Transverse colon (tissue), 4 donors: ENCODE measurements at regions not wholly inside any gene's neighbourhood (a gene's known extent, or its start where the extent isn't known, plus 50 kb on each side); places are given as distances from the start of the nearest gene placed in this dataset.

ENCODE experiments used
- DNase-seq: peaks from one replicate; pipeline ENCODE4 v3.0.0-alpha.2; 2019
- H3K27ac ChIP-seq, 4 donors: fragments of 200-600 bp; sonication (generic); 2 replicates each; pipeline ENCODE4 v1.5.1; 2016 to 2018; ENCODE audit warnings: inconsistent platforms in 4 of 4
- H3K27me3 ChIP-seq: fragments of 200-600 bp; sonication (generic); 2 replicates; pipeline ENCODE4 v1.5.1; 2017; ENCODE audit warnings: inconsistent platforms
- H3K36me3 ChIP-seq, 4 donors: fragments of 200-600 bp; sonication (generic); 2 replicates each; pipeline ENCODE4 v1.5.1; 2017 to 2019; ENCODE audit warnings: inconsistent platforms in 4 of 4
- H3K4me1 ChIP-seq, 4 donors: fragments of 200-600 bp; sonication (generic); 2 replicates each; pipeline ENCODE4 v1.5.1; 2017 to 2020; ENCODE audit warnings: inconsistent platforms in 4 of 4
- H3K4me3 ChIP-seq, 4 donors: fragments of 200-600 bp; sonication (generic); 1 replicate in 1 of 4; 2 replicates in 3 of 4; pipeline versions ENCODE4 v1.5.1 to v1.6.1; 2017 to 2019; ENCODE audit warnings: inconsistent platforms in 4 of 4
- H3K9me3 ChIP-seq, 2 donors: fragments of 200-600 bp; sonication (generic); 2 replicates each; pipeline ENCODE4 v1.5.1; 2017 to 2019; ENCODE audit warnings: inconsistent platforms in 2 of 2
- EP300 ChIP-seq: sonication (generic); formaldehyde crosslinking; IDR thresholded peaks from one replicate; pipeline ENCODE4 v1.6.1; 2017; ENCODE audit warnings: antibody characterized with exemption, low read depth
- POLR2A ChIP-seq: fragments of 450-650 bp; IDR thresholded peaks from one replicate; pipeline ENCODE4 v1.6.1; 2016; ENCODE audit warnings: antibody characterized with exemption, mild to moderate bottlenecking, moderate library complexity
- POLR2AphosphoS5 ChIP-seq, 3 donors: sonication (generic); formaldehyde crosslinking; IDR thresholded peaks; one replicate each; pipeline ENCODE4 v1.6.1; 2016; ENCODE audit warnings: antibody characterized with exemption in 3 of 3
- WGBS, 2 donors: methylation state at CpG; one replicate each; pipeline ENCODE4 v1.1.5; 2018; ENCODE audit warnings: low coverage in 1 of 2; 5-methylcytosine and 5-hydroxymethylcytosine counted together
- in situ Hi-C, 4 donors: fragments of 200-750 bp; cut with MboI; loops; one replicate each; pipeline versions ENCODE4 v1.15.0 to v1.15.1; 2017; ENCODE audit warnings: low sequenced_read_pairs in 3 of 4, low pct_ligation_motif_present in 1 of 4, low pct_unique_long_range_greater_than_20kb in 1 of 4
- intact Hi-C: fragments of 100-400 bp; cut with DNase I; formaldehyde crosslinking; loops from one replicate; pipeline ENCODE4 v1.15.1; 2023; ENCODE audit warnings: low total_unique reads
- TF ChIP-seq, protein P1 (sequence below), 5 experiments: fragments of 200-600 bp in 3 of 5; fragments of 450-650 bp in 2 of 5; sonication (generic) in 3 of 5; IDR thresholded peaks; 1 replicate in 2 of 5; 2 replicates in 3 of 5; pipeline ENCODE4 v1.5.1; 2016 to 2017; ENCODE audit warnings: antibody characterized with exemption in 5 of 5, inconsistent platforms in 3 of 5, mild to moderate bottlenecking in 2 of 5, moderate library complexity in 1 of 5

DNA sequence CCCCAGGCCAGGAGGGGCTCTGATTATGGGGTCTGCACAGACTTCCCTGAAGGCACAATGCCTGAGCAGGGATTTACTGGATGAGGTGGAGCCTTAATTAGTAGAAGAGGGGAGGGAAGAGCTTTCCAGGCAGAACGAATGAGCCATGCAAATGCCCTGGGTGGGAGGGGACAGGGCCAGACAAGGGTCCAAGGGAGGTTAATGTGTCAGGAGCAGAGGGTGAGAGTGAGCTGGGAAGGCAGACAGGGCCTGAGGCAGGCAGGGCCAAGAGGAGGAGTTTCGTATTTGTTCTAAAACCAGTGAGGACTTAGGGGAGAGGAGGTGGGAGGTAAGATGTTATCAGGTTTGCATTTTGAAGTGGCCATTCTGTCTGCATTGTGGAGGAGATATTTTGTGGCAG lies 65.3 kb downstream of the NPY start:
- 57 to 63% methylated on average over 2 of the region's 2 CpGs for WGBS, 2 donors
- Histone ChIP-seq H3K36me3 (no peaks in the 10 kb centered on the region), H3K9me3 (no peaks in the 10 kb centered on the region), H3K27me3 (no peaks in the 10 kb centered on the region), H3K4me1 (no peaks in the 10 kb centered on the region), H3K27ac (no peak overlapping the region), H3K4me3 (no peak overlapping the region)
- DNase-seq = no peak
- no peak for TF ChIP-seq EP300
- no peak for TF ChIP-seq POLR2AphosphoS5 (IDR thresholded peaks at IDR 0.05)
- no peak for TF ChIP-seq POLR2A
- TF ChIP-seq, protein P1, sequence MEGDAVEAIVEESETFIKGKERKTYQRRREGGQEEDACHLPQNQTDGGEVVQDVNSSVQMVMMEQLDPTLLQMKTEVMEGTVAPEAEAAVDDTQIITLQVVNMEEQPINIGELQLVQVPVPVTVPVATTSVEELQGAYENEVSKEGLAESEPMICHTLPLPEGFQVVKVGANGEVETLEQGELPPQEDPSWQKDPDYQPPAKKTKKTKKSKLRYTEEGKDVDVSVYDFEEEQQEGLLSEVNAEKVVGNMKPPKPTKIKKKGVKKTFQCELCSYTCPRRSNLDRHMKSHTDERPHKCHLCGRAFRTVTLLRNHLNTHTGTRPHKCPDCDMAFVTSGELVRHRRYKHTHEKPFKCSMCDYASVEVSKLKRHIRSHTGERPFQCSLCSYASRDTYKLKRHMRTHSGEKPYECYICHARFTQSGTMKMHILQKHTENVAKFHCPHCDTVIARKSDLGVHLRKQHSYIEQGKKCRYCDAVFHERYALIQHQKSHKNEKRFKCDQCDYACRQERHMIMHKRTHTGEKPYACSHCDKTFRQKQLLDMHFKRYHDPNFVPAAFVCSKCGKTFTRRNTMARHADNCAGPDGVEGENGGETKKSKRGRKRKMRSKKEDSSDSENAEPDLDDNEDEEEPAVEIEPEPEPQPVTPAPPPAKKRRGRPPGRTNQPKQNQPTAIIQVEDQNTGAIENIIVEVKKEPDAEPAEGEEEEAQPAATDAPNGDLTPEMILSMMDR (IDR thresholded peaks at IDR 0.05) = no peak
- intact Hi-C loops = no loop called here
- in situ Hi-C loops = no loop called here

DNA sequence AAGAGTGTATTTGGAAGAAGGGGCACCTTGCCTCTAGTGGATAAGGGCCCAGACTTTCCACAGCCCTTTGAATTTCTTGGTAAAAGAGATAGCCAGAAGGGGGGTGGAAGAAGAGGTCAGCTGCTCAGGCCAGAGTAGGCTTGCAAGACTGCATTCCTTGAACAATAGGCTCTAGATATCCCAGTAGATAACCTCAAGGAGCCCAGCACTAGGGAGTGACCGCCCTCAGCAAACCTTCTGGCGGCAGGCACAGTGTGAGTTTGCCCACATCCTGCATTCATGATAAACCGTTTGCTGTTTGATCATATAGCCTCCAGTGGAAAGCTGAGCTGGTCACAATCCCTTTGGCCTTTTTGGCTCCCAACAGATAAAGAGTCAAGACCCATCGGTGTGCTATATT lies 70.5 kb downstream of the NPY start:
- Histone ChIP-seq H3K27ac (no peak overlapping the region), H3K9me3 (no peaks in the 10 kb centered on the region), H3K4me3 (no peak overlapping the region), H3K27me3 (no peaks in the 10 kb centered on the region), H3K36me3 (no peaks in the 10 kb centered on the region), H3K4me1 (no peaks in the 10 kb centered on the region)
- 93% methylated on average over 3 of the region's 4 CpGs; no CpG with 5 or more reads in 1 of the 2 donors for WGBS, 2 donors
- in situ Hi-C loops (no loop called here), intact Hi-C loops (no loop called here)
- no peak for DNase-seq
- TF ChIP-seq EP300 (no peak), POLR2AphosphoS5 (IDR thresholded peaks at IDR 0.05) (no peak), POLR2A (no peak)
- TF ChIP-seq, protein P1 (IDR thresholded peaks at IDR 0.05) = no peak

DNA sequence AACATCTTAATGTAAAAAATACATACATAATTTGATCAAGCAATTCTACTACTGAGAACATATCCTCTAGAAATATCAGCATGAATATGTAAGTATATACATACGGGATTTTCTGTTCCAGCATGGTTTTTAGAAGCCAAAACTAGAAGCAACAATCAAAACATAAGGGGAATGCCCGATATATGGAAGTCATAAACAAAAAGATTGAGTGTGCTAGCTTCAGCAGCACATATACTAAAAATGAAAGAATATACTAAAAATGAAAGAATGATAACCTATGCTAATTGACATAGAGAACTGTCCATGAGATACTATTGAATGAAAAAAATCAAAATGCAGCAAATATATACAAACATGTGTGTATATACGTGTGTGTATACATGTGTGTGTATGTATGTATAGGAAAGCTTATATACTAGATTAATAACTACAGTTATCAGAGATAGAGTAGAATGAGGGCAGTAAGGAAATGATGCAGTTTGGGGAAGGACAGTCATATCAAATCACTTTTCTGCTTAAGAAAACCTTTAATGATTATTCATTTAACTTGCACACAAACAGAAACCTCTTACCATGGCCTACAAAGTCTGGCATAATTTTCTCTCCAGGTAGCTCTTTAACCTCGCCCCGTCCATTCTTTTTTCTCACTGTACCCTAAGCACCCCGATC lies 72.9 kb downstream of the NPY start:
- Histone ChIP-seq H3K9me3 (no peaks in the 10 kb centered on the region), H3K27ac (no peak overlapping the region), H3K4me1 (no peaks in the 10 kb centered on the region), H3K27me3 (no peaks in the 10 kb centered on the region), H3K36me3 (no peaks in the 10 kb centered on the region), H3K4me3 (no peak overlapping the region)
- DNase-seq = no peak
- WGBS, 2 donors = 71 to 72% methylated on average over 6 of the region's 6 CpGs
- in situ Hi-C loops (no loop called here), intact Hi-C loops (no loop called here)
- TF ChIP-seq, protein P1 (IDR thresholded peaks at IDR 0.05) = no peak
- TF ChIP-seq POLR2AphosphoS5 (IDR thresholded peaks at IDR 0.05) = no peak
- no peak for TF ChIP-seq POLR2A
- TF ChIP-seq EP300 = no peak

DNA sequence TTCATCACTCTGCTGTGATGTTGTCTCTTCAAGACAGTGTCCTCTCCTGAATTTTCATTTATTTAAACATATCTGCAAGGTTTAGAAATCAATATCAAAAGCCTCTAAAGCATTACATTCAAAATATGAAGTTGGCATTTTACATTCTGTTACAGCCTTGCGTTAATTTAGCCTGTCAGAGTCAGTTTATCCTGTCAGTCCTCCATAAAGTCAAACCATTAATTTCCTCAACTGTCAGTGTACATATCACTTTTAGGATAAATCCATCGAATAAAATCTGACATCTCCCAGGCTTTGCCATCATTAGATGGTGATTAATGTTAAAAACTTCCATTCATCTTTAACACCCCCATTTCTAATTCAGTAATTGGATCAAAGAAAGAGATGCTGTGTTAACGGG lies 77.0 kb downstream of the NPY start:
- Histone ChIP-seq H3K27me3 (no peaks in the 10 kb centered on the region), H3K9me3 (no peaks in the 10 kb centered on the region), H3K27ac (no peak overlapping the region), H3K4me3 (no peak overlapping the region), H3K36me3 (no peaks in the 10 kb centered on the region), H3K4me1 (no peaks in the 10 kb centered on the region)
- WGBS, 2 donors = 92 to 95% methylated on average over 2 to 3 of the region's 3 CpGs
- TF ChIP-seq POLR2AphosphoS5 (IDR thresholded peaks at IDR 0.05) = no peak
- no peak for TF ChIP-seq POLR2A
- TF ChIP-seq, protein P1 (IDR thresholded peaks at IDR 0.05) = no peak
- TF ChIP-seq EP300 = no peak
- intact Hi-C loops = no loop called here
- no peak for DNase-seq
- in situ Hi-C loops = no loop called here
